GM04504 (cell line): ENCODE measurements at regions not wholly inside any gene's neighbourhood (a gene's known extent, or its start where the extent isn't known, plus 50 kb on each side); places are given as distances from the start of the nearest gene placed in this dataset.

Source experiments
- DNase-seq: peaks from one replicate; pipeline ENCODE4 v3.0.0-alpha.2; 2012; ENCODE audit warnings: low read depth

DNA sequence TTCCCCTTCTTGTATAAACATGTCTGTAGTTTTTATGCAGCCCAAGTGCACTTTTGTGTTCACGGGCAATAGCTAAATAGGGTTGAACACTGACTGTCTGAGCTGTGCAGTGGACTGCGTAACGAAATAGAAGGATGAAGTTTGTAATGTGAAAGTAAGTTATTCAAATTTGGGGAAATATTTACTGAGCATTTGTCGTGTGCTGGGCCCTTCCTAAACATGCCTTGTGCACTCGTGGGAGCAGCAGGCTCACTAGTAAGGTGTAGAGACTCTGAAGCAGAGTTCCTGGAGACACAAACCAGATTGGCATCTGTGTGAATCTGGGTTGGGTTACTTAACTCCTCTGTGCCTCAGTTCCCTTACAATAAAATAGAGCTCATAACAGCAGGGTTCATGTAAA, 51.7 kb upstream of the C1QTNF7 start:
- DNase-seq = no peak

DNA sequence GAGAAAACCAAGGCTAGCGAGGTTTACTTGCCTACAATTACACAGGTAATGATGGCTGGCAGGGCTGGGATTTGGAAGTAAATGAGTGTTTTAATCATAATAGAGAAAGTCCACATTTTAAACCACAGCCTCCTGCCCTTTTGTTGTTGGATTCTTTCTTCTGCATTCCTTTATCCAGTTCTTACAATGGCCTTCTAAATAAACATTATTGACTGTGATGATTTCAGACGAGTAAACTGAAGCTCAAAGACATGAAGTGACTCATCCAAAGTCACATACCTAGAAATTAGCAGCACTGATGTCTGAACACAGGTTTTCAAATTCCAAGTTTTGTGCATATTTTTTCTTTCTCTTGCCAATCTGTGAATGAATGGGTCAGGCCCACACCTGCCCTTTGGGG, 51.2 kb upstream of the C1QTNF7 start:
- no peak for DNase-seq
